ENCODE measurements at regions not wholly inside any gene's neighbourhood (a gene's known extent, or its start where the extent isn't known, plus 50 kb on each side); places are given as distances from the start of the nearest gene placed in this dataset.

DNA sequence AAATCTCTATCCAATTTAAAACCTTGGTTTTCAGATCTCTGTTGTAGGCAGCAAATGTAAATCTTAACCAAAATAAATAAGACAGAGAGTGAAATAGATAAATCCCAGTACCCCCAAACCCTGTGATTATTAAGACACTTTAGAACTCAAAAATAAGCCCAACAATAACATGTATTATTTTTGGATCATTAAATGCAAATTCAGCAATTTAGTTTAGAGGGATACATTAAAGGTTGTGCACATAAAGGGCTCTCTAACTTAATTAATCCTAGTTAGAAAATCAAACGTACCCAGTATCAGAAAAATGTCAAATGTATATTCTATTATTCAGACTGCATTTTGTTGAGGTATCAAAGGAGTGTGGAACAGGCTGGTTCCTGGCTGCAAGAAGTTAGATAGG, 416.8 kb downstream of the SLC16A7 start:
- no peaks in the 10 kb centered on the region for H3K27me3 ChIP-seq (ENCODE audit: insufficient read depth, poor library complexity, severe bottlenecking)
- TF ChIP-seq SPI1 (IDR thresholded peaks at IDR 0.05; ENCODE audit: borderline replicate concordance, low read depth) (no peak), POLR2AphosphoS5 (IDR thresholded peaks at IDR 0.05; ENCODE audit: low read depth) (no peak), GABPA (IDR thresholded peaks at IDR 0.05; ENCODE audit: low read depth) (no peak)
- TF ChIP-seq, protein P1, sequence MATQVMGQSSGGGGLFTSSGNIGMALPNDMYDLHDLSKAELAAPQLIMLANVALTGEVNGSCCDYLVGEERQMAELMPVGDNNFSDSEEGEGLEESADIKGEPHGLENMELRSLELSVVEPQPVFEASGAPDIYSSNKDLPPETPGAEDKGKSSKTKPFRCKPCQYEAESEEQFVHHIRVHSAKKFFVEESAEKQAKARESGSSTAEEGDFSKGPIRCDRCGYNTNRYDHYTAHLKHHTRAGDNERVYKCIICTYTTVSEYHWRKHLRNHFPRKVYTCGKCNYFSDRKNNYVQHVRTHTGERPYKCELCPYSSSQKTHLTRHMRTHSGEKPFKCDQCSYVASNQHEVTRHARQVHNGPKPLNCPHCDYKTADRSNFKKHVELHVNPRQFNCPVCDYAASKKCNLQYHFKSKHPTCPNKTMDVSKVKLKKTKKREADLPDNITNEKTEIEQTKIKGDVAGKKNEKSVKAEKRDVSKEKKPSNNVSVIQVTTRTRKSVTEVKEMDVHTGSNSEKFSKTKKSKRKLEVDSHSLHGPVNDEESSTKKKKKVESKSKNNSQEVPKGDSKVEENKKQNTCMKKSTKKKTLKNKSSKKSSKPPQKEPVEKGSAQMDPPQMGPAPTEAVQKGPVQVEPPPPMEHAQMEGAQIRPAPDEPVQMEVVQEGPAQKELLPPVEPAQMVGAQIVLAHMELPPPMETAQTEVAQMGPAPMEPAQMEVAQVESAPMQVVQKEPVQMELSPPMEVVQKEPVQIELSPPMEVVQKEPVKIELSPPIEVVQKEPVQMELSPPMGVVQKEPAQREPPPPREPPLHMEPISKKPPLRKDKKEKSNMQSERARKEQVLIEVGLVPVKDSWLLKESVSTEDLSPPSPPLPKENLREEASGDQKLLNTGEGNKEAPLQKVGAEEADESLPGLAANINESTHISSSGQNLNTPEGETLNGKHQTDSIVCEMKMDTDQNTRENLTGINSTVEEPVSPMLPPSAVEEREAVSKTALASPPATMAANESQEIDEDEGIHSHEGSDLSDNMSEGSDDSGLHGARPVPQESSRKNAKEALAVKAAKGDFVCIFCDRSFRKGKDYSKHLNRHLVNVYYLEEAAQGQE (IDR thresholded peaks at IDR 0.05; ENCODE audit: insufficient replicate concordance, low read depth) = no peak
- no peak overlapping the region for H3K27ac ChIP-seq (replicated peaks)
- DNase-seq (ENCODE audit: low read depth in 1 of 2, low spot score in 1 of 2) = no peak
- no peak overlapping the region for H3K4me3 ChIP-seq (replicated peaks; ENCODE audit: insufficient read depth, low read length)

DNA sequence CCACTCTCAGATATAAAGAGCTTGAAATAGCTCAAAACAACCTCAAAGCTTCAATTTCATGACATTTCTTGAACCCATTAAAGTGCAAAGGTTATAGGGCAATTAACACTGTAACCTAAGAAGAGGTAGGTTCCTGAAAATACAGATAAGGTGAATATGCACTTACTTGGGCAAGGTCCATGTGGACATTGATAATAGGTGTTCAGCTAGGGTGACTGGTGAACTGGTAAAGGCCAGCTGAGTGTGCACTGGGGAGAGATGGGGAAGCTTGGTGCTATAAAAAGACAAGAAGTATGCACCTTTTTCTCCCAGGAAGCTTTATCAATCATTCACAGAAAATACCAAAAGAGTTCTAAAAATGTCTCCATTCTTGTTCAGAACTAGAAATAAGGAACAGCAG, 418.6 kb downstream of the SLC16A7 start:
- H3K27ac ChIP-seq (replicated peaks) = no peak overlapping the region
- H3K4me3 ChIP-seq (replicated peaks; ENCODE audit: insufficient read depth, low read length) = no peak overlapping the region
- no peak for DNase-seq (ENCODE audit: low read depth in 1 of 2, low spot score in 1 of 2)
- TF ChIP-seq, protein P2, sequence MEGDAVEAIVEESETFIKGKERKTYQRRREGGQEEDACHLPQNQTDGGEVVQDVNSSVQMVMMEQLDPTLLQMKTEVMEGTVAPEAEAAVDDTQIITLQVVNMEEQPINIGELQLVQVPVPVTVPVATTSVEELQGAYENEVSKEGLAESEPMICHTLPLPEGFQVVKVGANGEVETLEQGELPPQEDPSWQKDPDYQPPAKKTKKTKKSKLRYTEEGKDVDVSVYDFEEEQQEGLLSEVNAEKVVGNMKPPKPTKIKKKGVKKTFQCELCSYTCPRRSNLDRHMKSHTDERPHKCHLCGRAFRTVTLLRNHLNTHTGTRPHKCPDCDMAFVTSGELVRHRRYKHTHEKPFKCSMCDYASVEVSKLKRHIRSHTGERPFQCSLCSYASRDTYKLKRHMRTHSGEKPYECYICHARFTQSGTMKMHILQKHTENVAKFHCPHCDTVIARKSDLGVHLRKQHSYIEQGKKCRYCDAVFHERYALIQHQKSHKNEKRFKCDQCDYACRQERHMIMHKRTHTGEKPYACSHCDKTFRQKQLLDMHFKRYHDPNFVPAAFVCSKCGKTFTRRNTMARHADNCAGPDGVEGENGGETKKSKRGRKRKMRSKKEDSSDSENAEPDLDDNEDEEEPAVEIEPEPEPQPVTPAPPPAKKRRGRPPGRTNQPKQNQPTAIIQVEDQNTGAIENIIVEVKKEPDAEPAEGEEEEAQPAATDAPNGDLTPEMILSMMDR (IDR thresholded peaks at IDR 0.05; ENCODE audit: insufficient read depth, low read length) = no peak
- TF ChIP-seq GABPA (IDR thresholded peaks at IDR 0.05; ENCODE audit: low read depth) (no peak), POLR2AphosphoS5 (IDR thresholded peaks at IDR 0.05; ENCODE audit: low read depth) (no peak), SPI1 (IDR thresholded peaks at IDR 0.05; ENCODE audit: borderline replicate concordance, low read depth) (no peak)
- TF ChIP-seq, protein P1 (IDR thresholded peaks at IDR 0.05; ENCODE audit: insufficient replicate concordance, low read depth) = no peak
- H3K27me3 ChIP-seq (ENCODE audit: insufficient read depth, poor library complexity, severe bottlenecking) = no peaks in the 10 kb centered on the region

DNA sequence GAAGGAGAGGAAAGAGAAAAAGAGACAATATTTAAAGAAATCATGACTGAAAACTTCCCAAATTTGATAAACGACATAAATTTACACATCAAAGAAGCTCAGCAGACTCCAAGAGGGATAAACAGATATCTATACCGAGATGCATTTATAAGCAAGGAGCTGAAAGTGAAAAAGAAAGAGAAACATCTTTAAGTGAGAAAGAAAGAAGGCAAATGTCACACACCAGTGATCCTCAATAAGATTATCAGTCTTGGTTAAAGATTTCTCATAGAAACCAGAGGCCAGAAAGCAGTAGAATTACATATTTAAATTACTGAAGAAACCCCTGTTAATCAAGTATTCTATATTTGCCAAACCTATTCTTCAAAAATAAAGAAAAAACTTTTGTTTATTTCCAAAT, 424.2 kb downstream of the SLC16A7 start:
- TF ChIP-seq, protein P1 (IDR thresholded peaks at IDR 0.05; ENCODE audit: insufficient replicate concordance, low read depth) = no peak
- no peak for TF ChIP-seq SPI1 (IDR thresholded peaks at IDR 0.05; ENCODE audit: borderline replicate concordance, low read depth)
- TF ChIP-seq POLR2AphosphoS5 (IDR thresholded peaks at IDR 0.05; ENCODE audit: low read depth) = no peak
- no peak for TF ChIP-seq GABPA (IDR thresholded peaks at IDR 0.05; ENCODE audit: low read depth)
- TF ChIP-seq, protein P2 (IDR thresholded peaks at IDR 0.05; ENCODE audit: insufficient read depth, low read length) = no peak
- DNase-seq (ENCODE audit: low read depth in 1 of 2, low spot score in 1 of 2) = no peak
- no peaks in the 10 kb centered on the region for H3K27me3 ChIP-seq (ENCODE audit: insufficient read depth, poor library complexity, severe bottlenecking)
- H3K4me3 ChIP-seq (replicated peaks; ENCODE audit: insufficient read depth, low read length) = no peak overlapping the region
- H3K27ac ChIP-seq (replicated peaks) = no peak overlapping the region
